Natural killer cell (primary cell): ENCODE measurements at regions not wholly inside any gene's neighbourhood (a gene's known extent, or its start where the extent isn't known, plus 50 kb on each side); places are given as distances from the start of the nearest gene placed in this dataset.

ENCODE experiments used
- ATAC-seq, 3 donors: fragments of 150-1000 bp in 2 of 3; fragments of 200-7000 bp in 1 of 3; cut with Tn5 transposase; 1 replicate in 1 of 3; 2 replicates in 2 of 3; pipeline ENCODE4 v1.10.0; 2021; ENCODE audit warnings: mild to moderate bottlenecking in 2 of 3, moderate library complexity in 2 of 3
- DNase-seq, 2 donors: peaks; one replicate each; pipeline versions ENCODE4 v3.0.0 to v3.0.0-alpha.2; 2013 to 2021; ENCODE audit warnings: mixed read lengths in 1 of 2
- H3K27ac ChIP-seq: one replicate; pipeline ENCODE4 v1.5.1; 2013; ENCODE audit warnings: mild to moderate bottlenecking, low read length
- H3K27me3 ChIP-seq: one replicate; pipeline ENCODE4 v1.6.1; 2013; ENCODE audit warnings: low read length; ENCODE audit not compliant: control insufficient read depth, insufficient read depth
- H3K36me3 ChIP-seq: one replicate; pipeline ENCODE4 v1.6.1; 2013; ENCODE audit warnings: low read length; ENCODE audit not compliant: control insufficient read depth, insufficient read depth
- H3K4me1 ChIP-seq: one replicate; pipeline ENCODE4 v1.6.1; 2013; ENCODE audit warnings: low read length; ENCODE audit not compliant: control insufficient read depth, insufficient read depth
- H3K4me3 ChIP-seq: one replicate; pipeline ENCODE4 v1.5.1; 2013; ENCODE audit warnings: low read length
- H3K9me3 ChIP-seq: one replicate; pipeline ENCODE4 v1.6.1; 2013; ENCODE audit warnings: low read length; ENCODE audit not compliant: control insufficient read depth, insufficient read depth
- H3K27ac Mint-ChIP-seq, 2 donors: one replicate each; pipeline ENCODE4 v1.8.0; 2022; ENCODE audit warnings: mild to moderate bottlenecking in 2 of 2, mixed read lengths in 2 of 2, moderate library complexity in 1 of 2
- H3K27me3 Mint-ChIP-seq, 2 donors: one replicate each; pipeline ENCODE4 v1.8.0; 2022; ENCODE audit warnings: low read depth in 2 of 2, mixed read lengths in 2 of 2
- H3K36me3 Mint-ChIP-seq: one replicate; pipeline ENCODE4 v1.8.0; 2022; ENCODE audit warnings: mixed read lengths
- H3K4me1 Mint-ChIP-seq, 2 donors: one replicate each; pipeline ENCODE4 v1.8.0; 2022; ENCODE audit warnings: mixed read lengths in 2 of 2
- H3K4me3 Mint-ChIP-seq: one replicate; pipeline ENCODE4 v1.8.0; 2022; ENCODE audit warnings: mild to moderate bottlenecking, moderate library complexity, mixed read lengths
- H3K9me3 Mint-ChIP-seq, 2 donors: one replicate each; pipeline ENCODE4 v1.8.0; 2022; ENCODE audit warnings: mixed read lengths in 2 of 2
- WGBS: methylation state at CpG from one replicate; pipeline ENCODE4 v1.1.7; 2013; ENCODE audit warnings: missing lambda C conversion rate; ENCODE audit not compliant: insufficient coverage; 5-methylcytosine and 5-hydroxymethylcytosine counted together
- intact Hi-C: fragments of 100-400 bp; cut with micrococcal nuclease; formaldehyde crosslinking; loops from one replicate; pipeline ENCODE4 v1.14.2; 2022
- TF ChIP-seq, protein P1 (sequence below): fragments of 200-600 bp; IDR thresholded peaks from one replicate; pipeline ENCODE4 v1.8.0; 2022; ENCODE audit warnings: antibody characterized with exemption

DNA sequence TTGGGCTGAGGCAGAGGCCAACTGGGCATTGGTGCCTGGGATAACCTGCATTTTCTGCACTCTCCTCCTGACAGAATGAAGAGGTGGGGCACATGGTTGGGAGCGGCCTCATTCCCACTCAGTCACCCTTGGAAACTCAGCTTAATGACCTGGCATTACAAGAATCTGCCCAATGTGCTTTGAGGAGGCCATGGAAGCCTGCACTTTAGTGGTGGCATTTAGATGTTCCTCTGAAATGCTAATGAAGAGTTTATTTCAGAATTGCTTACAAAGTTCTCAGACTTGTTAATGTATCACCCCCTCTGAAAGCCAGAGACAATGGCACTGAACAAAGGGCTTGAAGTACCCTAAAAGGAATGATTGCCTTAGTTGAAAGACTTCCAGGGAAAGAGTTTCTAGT, 71.4 kb upstream of the PARP11 start:
- H3K9me3 ChIP-seq: no peaks in the 10 kb centered on the region
- Mint-ChIP-seq H3K4me3 (no peak overlapping the region), H3K36me3 (no peaks in the 10 kb centered on the region), H3K4me1 (peaks cover 4 to 7% of the 10 kb centered on the region in 2 donors), H3K27me3 (peaks cover 2 to 6% of the 10 kb centered on the region in 2 donors), H3K9me3 (no peaks in the 10 kb centered on the region), H3K27ac (no peak overlapping the region)
- H3K4me1 ChIP-seq: peaks cover 2% of the 10 kb centered on the region
- DNase-seq (no peak), ATAC-seq (no peak)
- H3K36me3 ChIP-seq: no peaks in the 10 kb centered on the region
- no peak overlapping the region for H3K27ac ChIP-seq
- 88% methylated on average over 1 of the region's 1 CpG for WGBS
- no peaks in the 10 kb centered on the region for H3K27me3 ChIP-seq
- intact Hi-C loops: no loop called here
- H3K4me3 ChIP-seq: no peak overlapping the region
- TF ChIP-seq, protein P1, sequence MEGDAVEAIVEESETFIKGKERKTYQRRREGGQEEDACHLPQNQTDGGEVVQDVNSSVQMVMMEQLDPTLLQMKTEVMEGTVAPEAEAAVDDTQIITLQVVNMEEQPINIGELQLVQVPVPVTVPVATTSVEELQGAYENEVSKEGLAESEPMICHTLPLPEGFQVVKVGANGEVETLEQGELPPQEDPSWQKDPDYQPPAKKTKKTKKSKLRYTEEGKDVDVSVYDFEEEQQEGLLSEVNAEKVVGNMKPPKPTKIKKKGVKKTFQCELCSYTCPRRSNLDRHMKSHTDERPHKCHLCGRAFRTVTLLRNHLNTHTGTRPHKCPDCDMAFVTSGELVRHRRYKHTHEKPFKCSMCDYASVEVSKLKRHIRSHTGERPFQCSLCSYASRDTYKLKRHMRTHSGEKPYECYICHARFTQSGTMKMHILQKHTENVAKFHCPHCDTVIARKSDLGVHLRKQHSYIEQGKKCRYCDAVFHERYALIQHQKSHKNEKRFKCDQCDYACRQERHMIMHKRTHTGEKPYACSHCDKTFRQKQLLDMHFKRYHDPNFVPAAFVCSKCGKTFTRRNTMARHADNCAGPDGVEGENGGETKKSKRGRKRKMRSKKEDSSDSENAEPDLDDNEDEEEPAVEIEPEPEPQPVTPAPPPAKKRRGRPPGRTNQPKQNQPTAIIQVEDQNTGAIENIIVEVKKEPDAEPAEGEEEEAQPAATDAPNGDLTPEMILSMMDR: no peak

DNA sequence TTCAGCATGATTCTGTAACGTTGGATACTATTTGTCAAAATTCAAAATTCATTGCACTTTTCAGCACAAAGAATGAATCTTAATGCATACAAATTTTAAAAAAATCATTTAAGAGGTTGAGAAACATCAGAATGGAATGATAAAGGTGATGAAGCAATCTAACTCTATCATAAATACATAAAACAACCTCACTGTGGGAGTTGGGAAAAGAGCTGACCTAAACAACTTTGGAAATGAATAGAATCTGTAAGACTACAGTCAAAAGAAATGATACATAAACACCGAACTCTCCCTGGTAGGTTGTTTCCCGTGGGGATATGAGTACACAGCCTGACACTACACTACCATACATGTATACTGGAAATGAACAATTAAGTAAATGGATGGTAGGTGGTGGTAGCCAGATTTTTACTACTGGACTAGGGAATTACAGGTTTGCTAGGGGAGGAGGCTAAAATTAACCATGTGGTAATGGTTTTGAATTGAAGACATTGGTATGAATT, 64.9 kb upstream of the PARP11 start:
- H3K4me1 Mint-ChIP-seq: peaks cover 5 to 6% of the 10 kb centered on the region in 2 donors
- Histone ChIP-seq H3K27ac (no peak overlapping the region), H3K4me1 (no peaks in the 10 kb centered on the region), H3K27me3 (no peaks in the 10 kb centered on the region), H3K4me3 (no peak overlapping the region), H3K9me3 (no peaks in the 10 kb centered on the region), H3K36me3 (no peaks in the 10 kb centered on the region)
- no peak overlapping the region for H3K4me3 Mint-ChIP-seq
- intact Hi-C loops: no loop called here
- H3K36me3 Mint-ChIP-seq: no peaks in the 10 kb centered on the region
- no peak overlapping the region for H3K27ac Mint-ChIP-seq
- no peaks in the 10 kb centered on the region for H3K9me3 Mint-ChIP-seq
- ATAC-seq (no peak), DNase-seq (no peak)
- peaks cover 8 to 22% of the 10 kb centered on the region in 2 donors for H3K27me3 Mint-ChIP-seq
- TF ChIP-seq, protein P1: no peak
- no CpG with 5 or more reads among the region's 3 CpGs for WGBS

DNA sequence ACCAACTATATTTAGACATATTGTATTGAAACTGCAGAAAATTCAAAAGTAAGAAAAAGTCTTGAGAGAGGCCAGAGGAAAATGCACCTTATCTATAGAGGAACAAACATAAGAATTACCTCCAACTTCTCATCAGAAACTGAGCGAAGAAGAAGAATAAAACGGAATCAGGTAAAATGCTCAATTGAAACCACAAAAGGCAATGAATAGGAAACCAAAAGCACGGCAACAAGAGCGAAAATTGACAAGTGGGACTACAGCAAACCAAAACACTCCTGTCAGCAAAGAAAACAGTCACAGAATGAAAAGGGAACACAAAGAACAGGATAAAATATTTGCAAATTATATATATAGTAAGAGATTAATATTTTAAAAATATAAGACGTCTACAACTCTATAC, 61.9 kb upstream of the PARP11 start:
- H3K36me3 Mint-ChIP-seq: no peaks in the 10 kb centered on the region
- no peak overlapping the region for H3K27ac Mint-ChIP-seq
- no peak overlapping the region for H3K27ac ChIP-seq
- ATAC-seq: no peak
- peaks cover 5 to 6% of the 10 kb centered on the region in 2 donors for H3K4me1 Mint-ChIP-seq
- H3K4me3 ChIP-seq: no peak overlapping the region
- H3K36me3 ChIP-seq: no peaks in the 10 kb centered on the region
- TF ChIP-seq, protein P1: no peak
- H3K4me3 Mint-ChIP-seq: peak overlapping the region; percentile 21
- no peaks in the 10 kb centered on the region for H3K27me3 ChIP-seq
- H3K9me3 ChIP-seq: no peaks in the 10 kb centered on the region
- H3K4me1 ChIP-seq: no peaks in the 10 kb centered on the region
- 2% methylated on average over 4 of the region's 5 CpGs for WGBS
- DNase-seq: peak in 1 of 2 donors; percentile 61
- H3K27me3 Mint-ChIP-seq: peaks cover 6 to 30% of the 10 kb centered on the region in 2 donors
- intact Hi-C loops: no loop called here
- no peaks in the 10 kb centered on the region for H3K9me3 Mint-ChIP-seq

DNA sequence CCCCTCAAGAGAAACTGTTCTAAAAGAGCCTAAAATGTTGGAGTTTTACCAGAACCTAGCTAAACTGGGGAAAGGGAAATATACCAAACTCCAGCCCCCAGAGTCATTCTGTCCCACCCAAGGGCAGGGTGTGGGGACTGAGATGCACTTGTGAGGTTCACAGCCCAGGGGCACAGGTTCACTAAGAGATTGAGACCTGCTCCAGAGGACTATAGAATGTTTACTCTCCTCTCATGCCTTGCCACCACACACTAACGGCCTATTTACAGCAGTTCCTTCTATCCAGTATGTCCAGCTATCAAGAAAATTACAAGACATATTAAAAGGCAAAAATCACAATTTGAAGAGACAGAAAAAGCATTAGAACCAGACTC, 60.6 kb upstream of the PARP11 start:
- Mint-ChIP-seq H3K9me3 (no peaks in the 10 kb centered on the region), H3K27me3 (peaks cover 18 to 34% of the 10 kb centered on the region in 2 donors), H3K27ac (no peak overlapping the region)

More for the DNA sequence above, 60.6 kb upstream of the PARP11 start:
- TF ChIP-seq, protein P1: no peak
- H3K27me3 ChIP-seq: no peaks in the 10 kb centered on the region
- H3K36me3 ChIP-seq: no peaks in the 10 kb centered on the region
- H3K36me3 Mint-ChIP-seq: no peaks in the 10 kb centered on the region
- H3K4me1 ChIP-seq: no peaks in the 10 kb centered on the region
- no peak overlapping the region for H3K27ac ChIP-seq
- no peaks in the 10 kb centered on the region for H3K9me3 ChIP-seq
- intact Hi-C loops: no loop called here
- peaks cover 5 to 6% of the 10 kb centered on the region in 2 donors for H3K4me1 Mint-ChIP-seq
- no peak overlapping the region for H3K4me3 Mint-ChIP-seq
- WGBS: 46% methylated on average over 1 of the region's 1 CpG
- DNase-seq (no peak), ATAC-seq (no peak)
- H3K4me3 ChIP-seq: no peak overlapping the region
